Prostate gland (tissue), 2 donors: ENCODE measurements at regions not wholly inside any gene's neighbourhood (a gene's known extent, or its start where the extent isn't known, plus 50 kb on each side); places are given as distances from the start of the nearest gene placed in this dataset.

Source experiments
- POLR2A ChIP-seq: fragments of 450-650 bp; IDR thresholded peaks from one replicate; pipeline ENCODE4 v1.6.1; 2016; ENCODE audit warnings: antibody characterized with exemption, mild to moderate bottlenecking
- POLR2AphosphoS5 ChIP-seq: sonication (generic); formaldehyde crosslinking; IDR thresholded peaks from one replicate; pipeline ENCODE4 v1.6.1; 2017; ENCODE audit warnings: antibody characterized with exemption
- TF ChIP-seq, protein P1 (sequence below), 4 experiments: fragments of 200-600 bp in 2 of 4; fragments of 450-650 bp in 2 of 4; sonication (generic) in 2 of 4; IDR thresholded peaks; 1 replicate in 3 of 4; 2 replicates in 1 of 4; pipeline ENCODE4 v1.5.1; 2016 to 2019; ENCODE audit warnings: antibody characterized with exemption in 4 of 4, mild to moderate bottlenecking in 2 of 4, moderate library complexity in 2 of 4

DNA sequence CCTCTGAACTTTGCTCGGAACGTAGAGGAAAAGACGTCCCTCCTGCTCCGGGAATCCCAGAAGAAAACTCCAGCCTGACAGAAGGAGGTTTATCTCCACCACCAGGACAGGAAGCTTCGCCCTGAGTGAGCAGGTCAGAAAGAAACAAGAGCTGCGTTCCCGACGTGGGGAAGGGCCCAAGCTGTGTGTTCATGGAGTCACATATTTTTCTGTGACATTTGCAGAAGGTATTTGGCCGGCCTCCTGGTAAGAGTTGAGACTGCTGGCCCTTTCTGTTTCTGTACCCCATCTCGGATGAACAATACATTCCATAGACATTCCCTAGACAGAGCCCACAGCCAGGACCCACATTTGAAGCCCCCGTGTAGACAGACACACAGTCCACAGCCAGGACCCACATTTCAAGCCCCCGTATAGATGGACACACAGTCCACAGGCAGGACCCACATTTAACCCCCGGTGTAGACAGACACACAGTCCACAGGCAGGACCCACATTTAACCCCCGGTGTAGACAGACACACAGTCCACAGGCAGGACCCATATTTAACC, 230.8 kb downstream of the SHOX start:
- TF ChIP-seq, protein P1, sequence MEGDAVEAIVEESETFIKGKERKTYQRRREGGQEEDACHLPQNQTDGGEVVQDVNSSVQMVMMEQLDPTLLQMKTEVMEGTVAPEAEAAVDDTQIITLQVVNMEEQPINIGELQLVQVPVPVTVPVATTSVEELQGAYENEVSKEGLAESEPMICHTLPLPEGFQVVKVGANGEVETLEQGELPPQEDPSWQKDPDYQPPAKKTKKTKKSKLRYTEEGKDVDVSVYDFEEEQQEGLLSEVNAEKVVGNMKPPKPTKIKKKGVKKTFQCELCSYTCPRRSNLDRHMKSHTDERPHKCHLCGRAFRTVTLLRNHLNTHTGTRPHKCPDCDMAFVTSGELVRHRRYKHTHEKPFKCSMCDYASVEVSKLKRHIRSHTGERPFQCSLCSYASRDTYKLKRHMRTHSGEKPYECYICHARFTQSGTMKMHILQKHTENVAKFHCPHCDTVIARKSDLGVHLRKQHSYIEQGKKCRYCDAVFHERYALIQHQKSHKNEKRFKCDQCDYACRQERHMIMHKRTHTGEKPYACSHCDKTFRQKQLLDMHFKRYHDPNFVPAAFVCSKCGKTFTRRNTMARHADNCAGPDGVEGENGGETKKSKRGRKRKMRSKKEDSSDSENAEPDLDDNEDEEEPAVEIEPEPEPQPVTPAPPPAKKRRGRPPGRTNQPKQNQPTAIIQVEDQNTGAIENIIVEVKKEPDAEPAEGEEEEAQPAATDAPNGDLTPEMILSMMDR (IDR thresholded peaks at IDR 0.05): no peak
- no peak for TF ChIP-seq POLR2AphosphoS5
- TF ChIP-seq POLR2A: no peak
